GM12878 (cell line): ENCODE measurements at regions not wholly inside any gene's neighbourhood (a gene's known extent, or its start where the extent isn't known, plus 50 kb on each side); places are given as distances from the start of the nearest gene placed in this dataset.

Experiments
- GABPA ChIP-seq: IDR thresholded peaks from 2 replicates; pipeline ENCODE4 v1.6.1; 2014; ENCODE audit warnings: antibody characterized with exemption, low read depth, mild to moderate bottlenecking, inconsistent platforms
- JUND ChIP-seq: IDR thresholded peaks from 2 replicates; pipeline ENCODE4 v1.6.1; 2012; ENCODE audit warnings: low read depth, mild to moderate bottlenecking, low read length, improper control_type of control experiment, moderate library complexity
- MXI1 ChIP-seq: fragments of 150-350 bp; IDR thresholded peaks from 2 replicates; pipeline ENCODE4 v1.6.1; 2011; ENCODE audit warnings: low read depth, mild to moderate bottlenecking, inconsistent platforms, low read length, improper control_type of control experiment
- NRF1 ChIP-seq: conservative IDR thresholded peaks from 2 replicates; pipeline ENCODE4 v1.6.1; 2011; ENCODE audit warnings: mild to moderate bottlenecking, low read depth, low read length, improper control_type of control experiment
- PAX5 ChIP-seq: IDR thresholded peaks from 2 replicates; pipeline ENCODE4 v1.6.1; 2011; ENCODE audit warnings: low read depth, low read length, borderline replicate concordance
- POLR2A ChIP-seq: IDR thresholded peaks from 2 replicates; pipeline ENCODE4 v1.6.1; 2011; ENCODE audit warnings: low read depth, mild to moderate bottlenecking, low read length
- SIN3A ChIP-seq: IDR thresholded peaks from 2 replicates; pipeline ENCODE4 v1.6.1; 2012; ENCODE audit warnings: low read depth, low read length, improper control_type of control experiment
- ZNF24 ChIP-seq: fragments of 450-650 bp; IDR thresholded peaks from 2 replicates; pipeline ENCODE4 v1.6.1; 2017; ENCODE audit warnings: antibody characterized with exemption, mild to moderate bottlenecking
- ZNF384 ChIP-seq: IDR thresholded peaks from 2 replicates; pipeline ENCODE4 v1.6.1; 2012; ENCODE audit warnings: low read depth, mild to moderate bottlenecking, low read length, improper control_type of control experiment, borderline replicate concordance
- TF ChIP-seq, protein P1 (sequence below), 3 experiments: IDR thresholded peaks in 2 of 3; conservative IDR thresholded peaks in 1 of 3; 2 replicates each; pipeline ENCODE4 v1.5.1; 2011; ENCODE audit warnings: low read depth in 3 of 3, low read length in 3 of 3, mild to moderate bottlenecking in 3 of 3, control low read depth in 2 of 3, moderate library complexity in 2 of 3, inconsistent platforms in 1 of 3, mixed read lengths in 1 of 3; ENCODE audit not compliant: control insufficient read depth in 2 of 3, insufficient read depth in 1 of 3; ENCODE audit errors: extremely low read depth in 1 of 3
- TF ChIP-seq, protein P2 (sequence below): fragments of 450-650 bp; IDR thresholded peaks from 2 replicates; pipeline ENCODE4 v1.6.1; 2017; ENCODE audit warnings: mild to moderate bottlenecking
- TF ChIP-seq, protein P3 (sequence below): IDR thresholded peaks from 2 replicates; pipeline ENCODE4 v1.6.1; 2012; ENCODE audit warnings: low read depth, low read length, improper control_type of control experiment
- TF ChIP-seq, protein P4 (sequence below): IDR thresholded peaks from 2 replicates; pipeline ENCODE4 v1.6.1; 2012; ENCODE audit warnings: low read depth, low read length, improper control_type of control experiment

DNA sequence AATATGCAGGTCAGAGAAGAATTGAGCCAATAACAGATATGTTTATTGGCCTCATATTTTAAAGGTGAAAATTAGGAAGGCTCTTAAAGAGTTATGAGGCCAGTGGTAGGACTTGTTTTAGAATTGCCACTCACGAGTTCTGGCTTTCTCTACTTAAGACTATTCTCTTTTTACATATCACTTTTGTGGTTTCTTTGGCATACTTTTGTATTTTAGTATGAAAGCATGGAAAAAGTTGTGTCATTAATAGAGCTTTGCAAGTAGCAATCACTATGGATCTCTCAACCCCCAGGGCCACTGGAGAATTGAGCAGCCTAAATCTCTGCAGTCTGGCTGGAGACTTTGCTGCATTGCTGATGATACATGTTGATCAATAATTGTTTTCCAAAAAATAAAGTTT is 64.6 kb upstream of the SOX21 start:
- no peak for TF ChIP-seq MXI1
- TF ChIP-seq, protein P1, sequence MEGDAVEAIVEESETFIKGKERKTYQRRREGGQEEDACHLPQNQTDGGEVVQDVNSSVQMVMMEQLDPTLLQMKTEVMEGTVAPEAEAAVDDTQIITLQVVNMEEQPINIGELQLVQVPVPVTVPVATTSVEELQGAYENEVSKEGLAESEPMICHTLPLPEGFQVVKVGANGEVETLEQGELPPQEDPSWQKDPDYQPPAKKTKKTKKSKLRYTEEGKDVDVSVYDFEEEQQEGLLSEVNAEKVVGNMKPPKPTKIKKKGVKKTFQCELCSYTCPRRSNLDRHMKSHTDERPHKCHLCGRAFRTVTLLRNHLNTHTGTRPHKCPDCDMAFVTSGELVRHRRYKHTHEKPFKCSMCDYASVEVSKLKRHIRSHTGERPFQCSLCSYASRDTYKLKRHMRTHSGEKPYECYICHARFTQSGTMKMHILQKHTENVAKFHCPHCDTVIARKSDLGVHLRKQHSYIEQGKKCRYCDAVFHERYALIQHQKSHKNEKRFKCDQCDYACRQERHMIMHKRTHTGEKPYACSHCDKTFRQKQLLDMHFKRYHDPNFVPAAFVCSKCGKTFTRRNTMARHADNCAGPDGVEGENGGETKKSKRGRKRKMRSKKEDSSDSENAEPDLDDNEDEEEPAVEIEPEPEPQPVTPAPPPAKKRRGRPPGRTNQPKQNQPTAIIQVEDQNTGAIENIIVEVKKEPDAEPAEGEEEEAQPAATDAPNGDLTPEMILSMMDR (IDR thresholded peaks at IDR 0.05 in 2 of 3, conservative IDR thresholded peaks at IDR 0.05 in 1 of 3; ENCODE audit: control insufficient read depth in 2 of 3, extremely low read depth in 1 of 3, insufficient read depth in 1 of 3, low read depth in 3 of 3, low read length in 3 of 3) = no peak
- TF ChIP-seq, protein P2, sequence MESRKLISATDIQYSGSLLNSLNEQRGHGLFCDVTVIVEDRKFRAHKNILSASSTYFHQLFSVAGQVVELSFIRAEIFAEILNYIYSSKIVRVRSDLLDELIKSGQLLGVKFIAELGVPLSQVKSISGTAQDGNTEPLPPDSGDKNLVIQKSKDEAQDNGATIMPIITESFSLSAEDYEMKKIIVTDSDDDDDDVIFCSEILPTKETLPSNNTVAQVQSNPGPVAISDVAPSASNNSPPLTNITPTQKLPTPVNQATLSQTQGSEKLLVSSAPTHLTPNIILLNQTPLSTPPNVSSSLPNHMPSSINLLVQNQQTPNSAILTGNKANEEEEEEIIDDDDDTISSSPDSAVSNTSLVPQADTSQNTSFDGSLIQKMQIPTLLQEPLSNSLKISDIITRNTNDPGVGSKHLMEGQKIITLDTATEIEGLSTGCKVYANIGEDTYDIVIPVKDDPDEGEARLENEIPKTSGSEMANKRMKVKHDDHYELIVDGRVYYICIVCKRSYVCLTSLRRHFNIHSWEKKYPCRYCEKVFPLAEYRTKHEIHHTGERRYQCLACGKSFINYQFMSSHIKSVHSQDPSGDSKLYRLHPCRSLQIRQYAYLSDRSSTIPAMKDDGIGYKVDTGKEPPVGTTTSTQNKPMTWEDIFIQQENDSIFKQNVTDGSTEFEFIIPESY = no peak
- no peak for TF ChIP-seq NRF1
- TF ChIP-seq, protein P3, sequence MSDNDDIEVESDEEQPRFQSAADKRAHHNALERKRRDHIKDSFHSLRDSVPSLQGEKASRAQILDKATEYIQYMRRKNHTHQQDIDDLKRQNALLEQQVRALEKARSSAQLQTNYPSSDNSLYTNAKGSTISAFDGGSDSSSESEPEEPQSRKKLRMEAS = no peak
- no peak for TF ChIP-seq ZNF384
- TF ChIP-seq ZNF24 = no peak
- no peak for TF ChIP-seq JUND
- TF ChIP-seq PAX5 = no peak
- no peak for TF ChIP-seq SIN3A
- TF ChIP-seq POLR2A = no peak
- TF ChIP-seq, protein P4, sequence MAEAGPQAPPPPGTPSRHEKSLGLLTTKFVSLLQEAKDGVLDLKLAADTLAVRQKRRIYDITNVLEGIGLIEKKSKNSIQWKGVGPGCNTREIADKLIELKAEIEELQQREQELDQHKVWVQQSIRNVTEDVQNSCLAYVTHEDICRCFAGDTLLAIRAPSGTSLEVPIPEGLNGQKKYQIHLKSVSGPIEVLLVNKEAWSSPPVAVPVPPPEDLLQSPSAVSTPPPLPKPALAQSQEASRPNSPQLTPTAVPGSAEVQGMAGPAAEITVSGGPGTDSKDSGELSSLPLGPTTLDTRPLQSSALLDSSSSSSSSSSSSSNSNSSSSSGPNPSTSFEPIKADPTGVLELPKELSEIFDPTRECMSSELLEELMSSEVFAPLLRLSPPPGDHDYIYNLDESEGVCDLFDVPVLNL = no peak
- no peak for TF ChIP-seq GABPA
